OCI-LY1 (cell line): ENCODE measurements at regions not wholly inside any gene's neighbourhood (a gene's known extent, or its start where the extent isn't known, plus 50 kb on each side); places are given as distances from the start of the nearest gene placed in this dataset.

Source experiments
- H2AFZ ChIP-seq: fragments of 200-600 bp; sonication (generic), shearing (Covaris generic); 2 replicates; pipeline ENCODE4 v1.6.0; 2014; ENCODE audit warnings: antibody characterized with exemption, mild to moderate bottlenecking, low read length
- H3F3A ChIP-seq: fragments of 200-600 bp; sonication (generic), shearing (Covaris generic); 2 replicates; pipeline ENCODE4 v1.6.0; 2014; ENCODE audit warnings: mild to moderate bottlenecking, antibody characterized with exemption, low read length, moderate library complexity; ENCODE audit not compliant: insufficient read depth
- H3K27ac ChIP-seq: fragments of 200-600 bp; sonication (generic); 2 replicates; pipeline ENCODE4 v1.5.1; 2014; ENCODE audit warnings: low read length, mixed run types, mild to moderate bottlenecking, low read depth; ENCODE audit not compliant: poor library complexity, severe bottlenecking
- H3K27me3 ChIP-seq: fragments of 200-600 bp; sonication (generic); 2 replicates; pipeline ENCODE4 v1.6.0; 2014; ENCODE audit warnings: antibody characterized with exemption, mild to moderate bottlenecking, low read length, moderate library complexity; ENCODE audit not compliant: insufficient read depth
- H3K36me3 ChIP-seq: fragments of 200-600 bp; sonication (generic); 2 replicates; pipeline ENCODE4 v1.6.1; 2014; ENCODE audit warnings: mild to moderate bottlenecking, antibody characterized with exemption, low read length, moderate library complexity, mixed read lengths; ENCODE audit not compliant: insufficient read depth
- H3K4me1 ChIP-seq: fragments of 200-600 bp; sonication (generic); 2 replicates; pipeline ENCODE4 v1.5.1; 2014; ENCODE audit warnings: mild to moderate bottlenecking, low read length, moderate library complexity; ENCODE audit not compliant: insufficient read depth, severe bottlenecking
- H3K4me2 ChIP-seq: fragments of 200-600 bp; sonication (generic), shearing (Covaris generic); 2 replicates; pipeline ENCODE4 v1.6.1; 2014; ENCODE audit warnings: low read length
- H3K4me3 ChIP-seq: fragments of 200-600 bp; sonication (generic); 2 replicates; pipeline ENCODE4 v1.5.1; 2014; ENCODE audit warnings: low read length, low read depth, mild to moderate bottlenecking, mixed read lengths; ENCODE audit not compliant: poor library complexity, severe bottlenecking
- H3K79me2 ChIP-seq: fragments of 200-600 bp; shearing (Covaris generic); 2 replicates; pipeline ENCODE4 v1.6.1; 2016; ENCODE audit warnings: mixed run types, low read length, mixed read lengths; ENCODE audit not compliant: insufficient read depth
- H3K9ac ChIP-seq: fragments of 200-600 bp; sonication (generic), shearing (Covaris generic); 2 replicates; pipeline ENCODE4 v1.6.1; 2014; ENCODE audit warnings: mild to moderate bottlenecking, low read length, mixed read lengths
- H3K9me2 ChIP-seq: fragments of 200-600 bp; sonication (generic), shearing (Covaris generic); 2 replicates; pipeline ENCODE4 v1.6.1; 2014; ENCODE audit warnings: low read depth, mild to moderate bottlenecking, low read length, mixed read lengths
- H3K9me3 ChIP-seq: fragments of 200-600 bp; shearing (Covaris generic); 2 replicates; pipeline ENCODE4 v1.6.1; 2014; ENCODE audit warnings: low read length, mixed read lengths
- H4K20me1 ChIP-seq: fragments of 200-600 bp; sonication (generic), shearing (Covaris generic); 2 replicates; pipeline ENCODE4 v1.6.0; 2016; ENCODE audit warnings: mild to moderate bottlenecking, low read length; ENCODE audit not compliant: insufficient read depth
- CTCF ChIP-seq: fragments of 200-600 bp; sonication (generic), shearing (Covaris generic); IDR thresholded peaks from 2 replicates; pipeline ENCODE4 v1.5.1; 2017; ENCODE audit warnings: mild to moderate bottlenecking, antibody characterized with exemption, low read length, moderate library complexity, mixed read lengths
- EZH2 ChIP-seq: fragments of 200-600 bp; sonication (generic), shearing (Covaris generic); IDR thresholded peaks from 2 replicates; pipeline ENCODE4 v1.8.0; 2017; ENCODE audit warnings: borderline replicate concordance, mixed run types, mild to moderate bottlenecking, antibody characterized with exemption, low read length, moderate library complexity, mixed read lengths

DNA sequence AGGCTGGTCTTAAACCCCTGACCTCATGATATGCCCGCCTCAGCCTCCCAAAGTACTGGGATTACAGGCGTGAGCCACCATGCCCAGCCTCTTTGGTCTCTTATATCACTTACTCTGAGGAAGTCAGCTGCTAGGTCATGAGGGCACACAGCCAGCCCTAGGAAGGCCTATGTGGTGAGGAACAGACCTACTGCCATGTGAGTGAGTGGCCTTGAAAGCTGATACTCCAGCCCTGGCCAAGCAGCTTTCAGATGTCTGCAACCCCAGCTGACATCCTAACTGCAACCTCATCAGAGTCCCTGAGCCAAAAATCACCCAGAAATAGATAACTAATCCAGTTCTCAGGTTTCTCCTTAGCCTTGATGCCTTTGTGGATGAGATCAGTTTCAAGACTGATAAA, 224.3 kb downstream of the EDEM1 start:
- H3K36me3 ChIP-seq, result no peaks in the 10 kb centered on the region
- no peak for TF ChIP-seq EZH2
- no peak for TF ChIP-seq CTCF

DNA sequence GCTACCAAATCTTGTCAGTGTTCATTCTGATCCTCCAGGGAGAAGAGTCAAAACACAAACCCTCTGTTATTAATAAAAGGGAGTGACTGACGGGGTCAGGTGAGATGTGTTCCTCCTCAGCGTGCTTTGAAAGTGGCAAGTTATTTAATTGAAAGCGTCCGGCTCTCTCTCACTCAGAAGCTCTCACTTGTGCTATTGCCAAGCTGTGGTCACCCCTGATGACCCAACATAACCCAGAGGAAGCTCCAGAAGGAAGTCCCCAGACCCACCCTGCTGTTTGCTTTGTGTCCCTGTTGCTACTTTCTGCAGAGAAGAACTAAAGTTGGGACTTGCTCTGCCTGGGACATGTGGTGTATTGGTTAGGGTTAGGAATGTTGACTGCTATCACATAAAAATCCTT, 235.6 kb downstream of the EDEM1 start:
- no peak overlapping the region for H3K27ac ChIP-seq
- no peak overlapping the region for H3K9ac ChIP-seq
- H3K27me3 ChIP-seq, result no peaks in the 10 kb centered on the region
- H3F3A ChIP-seq, result no peaks in the 10 kb centered on the region
- no peak overlapping the region for H2AFZ ChIP-seq
- no peak overlapping the region for H3K4me2 ChIP-seq
- H3K79me2 ChIP-seq, result no peaks in the 10 kb centered on the region
- TF ChIP-seq CTCF, result no peak
- TF ChIP-seq EZH2, result no peak
- no peaks in the 10 kb centered on the region for H3K9me3 ChIP-seq
- H4K20me1 ChIP-seq, result no peaks in the 10 kb centered on the region
- H3K4me3 ChIP-seq, result no peak overlapping the region
- no peaks in the 10 kb centered on the region for H3K36me3 ChIP-seq
- no peaks in the 10 kb centered on the region for H3K4me1 ChIP-seq
- no peaks in the 10 kb centered on the region for H3K9me2 ChIP-seq

More for the DNA sequence above, 224.3 kb downstream of the EDEM1 start:
- no peak overlapping the region for H3K9ac ChIP-seq
- no peaks in the 10 kb centered on the region for H3K9me3 ChIP-seq
- no peaks in the 10 kb centered on the region for H3F3A ChIP-seq
- H3K27me3 ChIP-seq, result 0 out of 2 replicates have a peak, but pooled peaks cover 4% of the 10 kb centered on the region
- H3K79me2 ChIP-seq, result no peaks in the 10 kb centered on the region
- no peak overlapping the region for H2AFZ ChIP-seq
- H3K4me2 ChIP-seq, result no peak overlapping the region
- no peaks in the 10 kb centered on the region for H3K9me2 ChIP-seq
- no peaks in the 10 kb centered on the region for H4K20me1 ChIP-seq
- H3K4me1 ChIP-seq, result no peaks in the 10 kb centered on the region
- no peak overlapping the region for H3K27ac ChIP-seq
- H3K4me3 ChIP-seq, result no peak overlapping the region

- no peaks in the 10 kb centered on the region for H3K79me2 ChIP-seq
- no peak overlapping the region for H3K9ac ChIP-seq
- H4K20me1 ChIP-seq, result no peaks in the 10 kb centered on the region
- H3K4me2 ChIP-seq, result no peak overlapping the region
- no peak overlapping the region for H2AFZ ChIP-seq
- H3K27me3 ChIP-seq, result no peaks in the 10 kb centered on the region
- H3K9me3 ChIP-seq, result no peaks in the 10 kb centered on the region
- no peaks in the 10 kb centered on the region for H3K4me1 ChIP-seq
- no peaks in the 10 kb centered on the region for H3F3A ChIP-seq
- no peak overlapping the region for H3K4me3 ChIP-seq
- H3K9me2 ChIP-seq, result no peaks in the 10 kb centered on the region
- TF ChIP-seq CTCF (no peak), EZH2 (no peak)
- H3K27ac ChIP-seq, result no peak overlapping the region
- H3K36me3 ChIP-seq, result no peaks in the 10 kb centered on the region
Observed at GRCh38 chr3:5423523-5423922, 236.0 kb downstream of the EDEM1 start.
